PC-3 (cell line): ENCODE measurements at regions not wholly inside any gene's neighbourhood (a gene's known extent, or its start where the extent isn't known, plus 50 kb on each side); places are given as distances from the start of the nearest gene placed in this dataset.

ENCODE experiments used
- EZH2 ChIP-seq: fragments of 300-600 bp; sonication (generic); IDR thresholded peaks from one replicate; pipeline ENCODE4 v1.6.1; 2017; ENCODE audit warnings: antibody characterized with exemption, mild to moderate bottlenecking, low read length; ENCODE audit not compliant: unreplicated experiment
- TF ChIP-seq, protein P1 (sequence below): fragments of 300-600 bp; sonication (generic); conservative IDR thresholded peaks from 2 replicates; pipeline ENCODE4 v1.5.1; 2017; ENCODE audit warnings: antibody characterized with exemption, low read depth, mild to moderate bottlenecking, low read length

DNA sequence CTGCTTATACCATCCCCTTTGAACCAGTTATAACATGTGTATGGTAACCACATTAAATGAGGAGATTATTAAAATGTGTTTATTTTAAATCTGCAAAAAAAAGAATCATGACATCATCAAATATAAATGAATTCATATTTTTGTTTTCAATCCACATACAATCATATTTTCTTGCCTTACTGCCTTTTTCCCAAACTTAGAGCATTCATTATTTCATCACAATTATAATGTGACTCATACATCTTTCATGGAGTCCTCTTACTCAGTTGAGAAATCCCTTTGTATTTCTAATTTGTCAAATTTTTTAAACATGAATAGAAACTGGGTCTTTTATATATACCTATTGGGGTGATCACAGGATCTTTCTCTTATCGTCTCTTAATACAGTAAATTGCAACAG is 909.6 kb downstream of the DSC3 start:
- TF ChIP-seq, protein P1, sequence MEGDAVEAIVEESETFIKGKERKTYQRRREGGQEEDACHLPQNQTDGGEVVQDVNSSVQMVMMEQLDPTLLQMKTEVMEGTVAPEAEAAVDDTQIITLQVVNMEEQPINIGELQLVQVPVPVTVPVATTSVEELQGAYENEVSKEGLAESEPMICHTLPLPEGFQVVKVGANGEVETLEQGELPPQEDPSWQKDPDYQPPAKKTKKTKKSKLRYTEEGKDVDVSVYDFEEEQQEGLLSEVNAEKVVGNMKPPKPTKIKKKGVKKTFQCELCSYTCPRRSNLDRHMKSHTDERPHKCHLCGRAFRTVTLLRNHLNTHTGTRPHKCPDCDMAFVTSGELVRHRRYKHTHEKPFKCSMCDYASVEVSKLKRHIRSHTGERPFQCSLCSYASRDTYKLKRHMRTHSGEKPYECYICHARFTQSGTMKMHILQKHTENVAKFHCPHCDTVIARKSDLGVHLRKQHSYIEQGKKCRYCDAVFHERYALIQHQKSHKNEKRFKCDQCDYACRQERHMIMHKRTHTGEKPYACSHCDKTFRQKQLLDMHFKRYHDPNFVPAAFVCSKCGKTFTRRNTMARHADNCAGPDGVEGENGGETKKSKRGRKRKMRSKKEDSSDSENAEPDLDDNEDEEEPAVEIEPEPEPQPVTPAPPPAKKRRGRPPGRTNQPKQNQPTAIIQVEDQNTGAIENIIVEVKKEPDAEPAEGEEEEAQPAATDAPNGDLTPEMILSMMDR: no peak
- TF ChIP-seq EZH2: no peak
